IMR-90 (cell line): ENCODE measurements at regions not wholly inside any gene's neighbourhood (a gene's known extent, or its start where the extent isn't known, plus 50 kb on each side); places are given as distances from the start of the nearest gene placed in this dataset.

Experiments used
- ATAC-seq: fragments of 200-7000 bp; cut with Tn5 transposase; 2 replicates; pipeline ENCODE4 v1.9.1; 2020; ENCODE audit warnings: low read depth, mild to moderate bottlenecking, moderate library complexity
- BruUV-seq: library from RNA; stranded (reverse); fragments of 400-500 nt; replicated peaks from 2 replicates; lab custom pipeline; 2021; lab: Mats Ljungman, UMichigan
- CTCF ChIA-PET: fragments of 300-600 bp; formaldehyde crosslinking; extraction: SDS; loops from one replicate; lab custom pipeline; 2021; ENCODE audit warnings: antibody characterized with exemption; lab: Yijun Ruan, JAX
- POLR2A ChIA-PET: fragments of 300-600 bp; sonication (Branson Sonifier 250); formaldehyde crosslinking; loops from one replicate; lab custom pipeline; 2022; ENCODE audit warnings: antibody characterized with exemption; ENCODE audit not compliant: unreplicated experiment; lab: Charles Lee
- DNase-seq: peaks from one replicate; pipeline ENCODE4 v3.0.0; 2013
- H2AFZ ChIP-seq: replicated peaks from 2 replicates; pipeline ENCODE3; 2013; ENCODE audit warnings: low read length, mild to moderate bottlenecking; ENCODE audit not compliant: poor library complexity
- H2AK5ac ChIP-seq: 2 replicates; pipeline ENCODE4 v1.6.1; 2013; ENCODE audit warnings: low read depth, low read length, inconsistent platforms
- H2AK9ac ChIP-seq: replicated peaks from 2 replicates; pipeline ENCODE3; 2013; ENCODE audit warnings: mild to moderate bottlenecking, low read depth, low read length, moderate library complexity; ENCODE audit not compliant: poor library complexity
- H2BK120ac ChIP-seq: 2 replicates; pipeline ENCODE4 v1.6.1; 2013; ENCODE audit warnings: low read depth, low read length, inconsistent platforms
- H2BK15ac ChIP-seq: 3 replicates; pipeline ENCODE4 v1.6.1; 2013; ENCODE audit warnings: low read depth, low read length, inconsistent platforms
- H2BK20ac ChIP-seq: 2 replicates; pipeline ENCODE4 v1.6.1; 2013; ENCODE audit warnings: low read depth, mild to moderate bottlenecking, inconsistent platforms, low read length, moderate library complexity
- H2BK5ac ChIP-seq: 2 replicates; pipeline ENCODE4 v1.6.1; 2013; ENCODE audit warnings: mild to moderate bottlenecking, low read depth, low read length, inconsistent platforms; ENCODE audit not compliant: poor library complexity, severe bottlenecking
- H3K14ac ChIP-seq: replicated peaks from 2 replicates; pipeline ENCODE4 v1.6.1; 2013; ENCODE audit warnings: low read depth, low read length, inconsistent platforms
- H3K18ac ChIP-seq: 2 replicates; pipeline ENCODE4 v1.6.1; 2013; ENCODE audit warnings: low read depth, low read length, control low read depth
- H3K23ac ChIP-seq: 2 replicates; pipeline ENCODE4 v1.6.1; 2013; ENCODE audit warnings: low read depth, low read length, inconsistent platforms
- H3K27ac ChIP-seq: 2 replicates; pipeline ENCODE4 v1.5.1; 2013; ENCODE audit warnings: mild to moderate bottlenecking, control low read depth, low read length; ENCODE audit not compliant: insufficient read depth
- H3K27me3 ChIP-seq: 2 replicates; pipeline ENCODE4 v1.6.1; 2013; ENCODE audit warnings: low read length; ENCODE audit not compliant: control insufficient read depth, insufficient read depth
- H3K36me3 ChIP-seq: 2 replicates; pipeline ENCODE4 v1.6.1; 2013; ENCODE audit warnings: low read length, mixed read lengths; ENCODE audit not compliant: control insufficient read depth, insufficient read depth
- H3K4ac ChIP-seq: 2 replicates; pipeline ENCODE4 v1.6.1; 2013; ENCODE audit warnings: low read depth, low read length, inconsistent platforms
- H3K4me1 ChIP-seq: 2 replicates; pipeline ENCODE4 v1.6.1; 2013; ENCODE audit warnings: low read length, mixed read lengths; ENCODE audit not compliant: control insufficient read depth, insufficient read depth
- H3K4me2 ChIP-seq: 2 replicates; pipeline ENCODE4 v1.6.1; 2013; ENCODE audit warnings: low read depth, mild to moderate bottlenecking, control low read depth, low read length, moderate library complexity
- H3K4me3 ChIP-seq: 2 replicates; pipeline ENCODE4 v1.5.1; 2013; ENCODE audit warnings: low read depth, mild to moderate bottlenecking, control low read depth, low read length, moderate library complexity; ENCODE audit not compliant: insufficient read depth
- H3K56ac ChIP-seq: 2 replicates; pipeline ENCODE4 v1.6.1; 2013; ENCODE audit warnings: low read length, inconsistent platforms; ENCODE audit not compliant: insufficient read depth; ENCODE audit errors: extremely low read depth
- H3K79me1 ChIP-seq, 2 experiments: 2 replicates each; pipeline ENCODE4 v1.6.1; 2013; ENCODE audit warnings: low read length in 2 of 2, inconsistent platforms in 1 of 2, low read depth in 1 of 2
- H3K9ac ChIP-seq: 2 replicates; pipeline ENCODE4 v1.6.1; 2013; ENCODE audit warnings: low read depth, low read length, control low read depth
- H3K9me1 ChIP-seq: 2 replicates; pipeline ENCODE4 v1.6.1; 2013; ENCODE audit warnings: low read length, inconsistent platforms; ENCODE audit not compliant: insufficient read depth
- H3K9me3 ChIP-seq: 2 replicates; pipeline ENCODE4 v1.6.1; 2013; ENCODE audit warnings: low read length; ENCODE audit not compliant: control insufficient read depth, insufficient read depth
- H4K20me1 ChIP-seq: 2 replicates; pipeline ENCODE4 v1.6.1; 2013; ENCODE audit warnings: low read length, inconsistent platforms; ENCODE audit not compliant: insufficient read depth
- H4K5ac ChIP-seq: 2 replicates; pipeline ENCODE4 v1.6.1; 2013; ENCODE audit warnings: mild to moderate bottlenecking, low read depth, low read length, control low read depth
- H4K8ac ChIP-seq, 2 experiments: 2 replicates each; pipeline ENCODE4 v1.6.1; 2013; ENCODE audit warnings: low read depth in 2 of 2, low read length in 2 of 2, control low read depth in 1 of 2, inconsistent platforms in 1 of 2
- H4K91ac ChIP-seq: 2 replicates; pipeline ENCODE4 v1.6.1; 2013; ENCODE audit warnings: low read depth, low read length, inconsistent platforms; ENCODE audit not compliant: insufficient read depth
- BHLHE40 ChIP-seq: fragments of 150-350 bp; IDR thresholded peaks from 2 replicates; pipeline ENCODE4 v1.6.1; 2016; ENCODE audit warnings: mild to moderate bottlenecking, low read depth, low read length
- CHD1 ChIP-seq: IDR thresholded peaks from 2 replicates; pipeline ENCODE4 v1.6.1; 2012; ENCODE audit warnings: low read depth, low read length, improper control_type of control experiment
- CTCF ChIP-seq: conservative IDR thresholded peaks from 2 replicates; pipeline ENCODE4 v1.5.1; 2012; ENCODE audit warnings: mild to moderate bottlenecking, low read depth, low read length, improper control_type of control experiment
- FOS ChIP-seq: fragments of 150-350 bp; IDR thresholded peaks from 2 replicates; pipeline ENCODE4 v1.6.1; 2016; ENCODE audit warnings: low read depth, low read length
- MAFK ChIP-seq: IDR thresholded peaks from 2 replicates; pipeline ENCODE4 v1.6.1; 2012; ENCODE audit warnings: low read depth, low read length, improper control_type of control experiment
- MAZ ChIP-seq: IDR thresholded peaks from 2 replicates; pipeline ENCODE4 v1.6.1; 2012; ENCODE audit warnings: low read depth, mild to moderate bottlenecking, low read length, improper control_type of control experiment, moderate library complexity, borderline replicate concordance
- MXI1 ChIP-seq: IDR thresholded peaks from 2 replicates; pipeline ENCODE4 v1.6.1; 2012; ENCODE audit warnings: low read depth, mild to moderate bottlenecking, low read length, moderate library complexity, borderline replicate concordance
- NFE2L2 ChIP-seq: fragments of 150-350 bp; IDR thresholded peaks from 2 replicates; pipeline ENCODE4 v1.6.1; 2016; ENCODE audit warnings: low read depth, mild to moderate bottlenecking, low read length
- RAD21 ChIP-seq: IDR thresholded peaks from 2 replicates; pipeline ENCODE4 v1.6.1; 2012; ENCODE audit warnings: low read length, improper control_type of control experiment
- RCOR1 ChIP-seq: IDR thresholded peaks from 2 replicates; pipeline ENCODE4 v1.6.1; 2012; ENCODE audit warnings: mild to moderate bottlenecking, low read length, improper control_type of control experiment; ENCODE audit not compliant: insufficient replicate concordance
- RFX5 ChIP-seq: IDR thresholded peaks from 2 replicates; pipeline ENCODE4 v1.8.0; 2012; ENCODE audit warnings: low read depth, mild to moderate bottlenecking, low read length, moderate library complexity
- SMC3 ChIP-seq: fragments of 150-350 bp; IDR thresholded peaks from 2 replicates; pipeline ENCODE4 v1.6.1; 2016; ENCODE audit warnings: low read depth, mild to moderate bottlenecking, antibody characterized with exemption, low read length, moderate library complexity
- USF2 ChIP-seq: fragments of 150-350 bp; IDR thresholded peaks from 2 replicates; pipeline ENCODE4 v1.6.1; 2017; ENCODE audit warnings: mild to moderate bottlenecking, antibody characterized with exemption, low read length, low read depth
- WGBS, 2 experiments: methylation state at CpG; one replicate each; pipeline versions ENCODE4 v1.1.5 to v1.1.7; 2013; ENCODE audit warnings: missing lambda C conversion rate in 2 of 2; ENCODE audit not compliant: insufficient read length in 1 of 2; ENCODE audit errors: extremely low coverage in 2 of 2; 5-methylcytosine and 5-hydroxymethylcytosine counted together
- dilution Hi-C: fragments of 300-500 bp; cut with HindIII; formaldehyde crosslinking; loops from one replicate; pipeline ENCODE4 v1.14.3; 2018; ENCODE audit warnings: low sequenced_read_pairs; ENCODE audit not compliant: unreplicated experiment
- in situ Hi-C: fragments of 300-500 bp; cut with MboI; formaldehyde crosslinking; loops from 3 replicates; pipeline ENCODE4 v1.14.3; 2019; ENCODE audit warnings: low sequenced_read_pairs, inconsistent platforms, mixed read lengths
- intact Hi-C: fragments of 100-400 bp; cut with micrococcal nuclease; formaldehyde crosslinking; loops from 2 replicates; pipeline ENCODE4 v1.10.0; 2022

GRCh38 chr6:145031962-145032361 lies 703.4 kb downstream of the EPM2A start:
- Histone ChIP-seq H4K8ac (no peak overlapping the region), H3K79me1 (no peaks in the 10 kb centered on the region), H3K9ac (no peak overlapping the region), H2BK15ac (no peak overlapping the region), H3K4ac (no peak overlapping the region), H3K9me1 (peaks cover 3% of the 10 kb centered on the region; the same call in 1 of the 2 replicates), H2AK9ac (no peak overlapping the region), H3K36me3 (no peaks in the 10 kb centered on the region), H2AFZ (no peak overlapping the region), H4K20me1 (no peaks in the 10 kb centered on the region), H2BK120ac (no peak overlapping the region), H3K18ac (no peak overlapping the region), H3K23ac (no peak overlapping the region), H3K4me1 (peaks cover 1% of the 10 kb centered on the region; the same call in 1 of the 2 replicates), H3K56ac (no peak overlapping the region), H3K9me3 (no peaks in the 10 kb centered on the region), H3K14ac (no peak overlapping the region), H2BK20ac (no peak overlapping the region), H2AK5ac (no peak overlapping the region), H2BK5ac (no peak overlapping the region), H3K4me2 (no peak overlapping the region), H3K27me3 (no peaks in the 10 kb centered on the region), H4K91ac (no peak overlapping the region), H3K4me3 (no peak overlapping the region), H4K5ac (no peak overlapping the region; the same call in 1 of the 2 replicates), H3K27ac (no peak overlapping the region)
- ChIA-PET CTCF (no interaction called here), POLR2A (no interaction called here)
- intact Hi-C loops: no loop called here
- dilution Hi-C loops: no loop called here
- DNase-seq (no peak), ATAC-seq (no peak)
- in situ Hi-C loops: no loop called here
- no TSS peak for BruUV-seq
- WGBS, 2 experiments: no CpG with 5 or more reads among the region's 4 CpGs
- no peak for TF ChIP-seq MXI1
- TF ChIP-seq FOS: no peak
- no peak for TF ChIP-seq CHD1
- no peak for TF ChIP-seq RFX5
- no peak for TF ChIP-seq USF2
- no peak for TF ChIP-seq MAFK
- TF ChIP-seq NFE2L2: no peak
- no peak for TF ChIP-seq CTCF
- TF ChIP-seq RCOR1: no peak
- TF ChIP-seq MAZ: no peak
- TF ChIP-seq BHLHE40: no peak
- no peak for TF ChIP-seq RAD21
- no peak for TF ChIP-seq SMC3
